Naive B cell (primary cell): ENCODE measurements at regions not wholly inside any gene's neighbourhood (a gene's known extent, or its start where the extent isn't known, plus 50 kb on each side); places are given as distances from the start of the nearest gene placed in this dataset.
"Not testable (repeated sequence)": the region's sequence is repeated elsewhere in the genome, so short reads cannot be mapped to it uniquely, and the experiment has no call there.

Source experiments
- ATAC-seq, 2 donors: fragments of 150-1000 bp; cut with Tn5 transposase; 2 replicates each; pipeline ENCODE4 v1.10.0; 2021; ENCODE audit warnings: low read depth in 2 of 2, mild to moderate bottlenecking in 2 of 2, moderate library complexity in 2 of 2
- DNase-seq: peaks from one replicate; pipeline ENCODE4 v3.0.0; 2022
- H3K27ac Mint-ChIP-seq, 6 donors: one replicate each; pipeline ENCODE4 v1.8.0; 2020 to 2022; ENCODE audit warnings: mild to moderate bottlenecking in 6 of 6, mixed read lengths in 6 of 6, moderate library complexity in 5 of 6, inconsistent platforms in 2 of 6
- H3K27me3 Mint-ChIP-seq, 3 donors: one replicate each; pipeline ENCODE4 v1.8.0; 2021 to 2022; ENCODE audit warnings: mixed read lengths in 3 of 3, mild to moderate bottlenecking in 1 of 3
- H3K36me3 Mint-ChIP-seq, 2 donors: one replicate each; pipeline ENCODE4 v1.8.0; 2020 to 2022; ENCODE audit warnings: mixed read lengths in 2 of 2, inconsistent platforms in 1 of 2, mild to moderate bottlenecking in 1 of 2
- H3K4me1 Mint-ChIP-seq, 3 donors: one replicate each; pipeline ENCODE4 v1.8.0; 2020 to 2022; ENCODE audit warnings: mixed read lengths in 3 of 3, inconsistent platforms in 1 of 3, mild to moderate bottlenecking in 1 of 3, moderate library complexity in 1 of 3
- H3K4me3 Mint-ChIP-seq, 8 donors: one replicate each; pipeline ENCODE4 v1.8.0; 2020 to 2022; ENCODE audit warnings: mild to moderate bottlenecking in 8 of 8, mixed read lengths in 8 of 8, moderate library complexity in 8 of 8, inconsistent platforms in 2 of 8
- H3K9me3 Mint-ChIP-seq, 7 donors: one replicate each; pipeline ENCODE4 v1.8.0; 2020 to 2022; ENCODE audit warnings: mixed read lengths in 7 of 7, mild to moderate bottlenecking in 5 of 7, inconsistent platforms in 2 of 7, moderate library complexity in 1 of 7

DNA sequence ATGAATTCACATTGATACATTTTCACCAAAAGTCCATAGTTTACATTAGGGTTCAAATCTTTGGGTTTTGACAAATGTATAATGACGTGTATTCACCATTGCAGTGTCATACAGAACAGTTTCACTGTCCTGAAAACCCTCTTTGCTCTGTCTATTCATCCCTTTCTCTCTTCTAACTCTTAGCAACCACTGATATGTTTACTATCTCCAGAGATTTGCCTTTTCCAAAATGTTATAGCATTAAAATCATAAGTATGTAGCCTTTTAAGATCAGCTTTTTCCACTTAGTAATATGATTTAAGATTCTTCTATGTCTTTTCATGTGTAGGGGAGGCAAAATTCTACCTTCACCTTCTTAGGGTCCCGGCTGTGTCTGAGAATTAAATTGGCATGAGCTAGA is 203.8 kb downstream of the TPRG1 start:
- H3K27ac Mint-ChIP-seq = no peak overlapping the region
- H3K9me3 Mint-ChIP-seq = peaks cover 0 to 7% (median 4%) of the 10 kb centered on the region in 7 donors
- H3K27me3 Mint-ChIP-seq = peaks cover 0 to 5% (median 0%) of the 10 kb centered on the region in 3 donors
- ATAC-seq (no peak), DNase-seq (no peak)
- H3K4me1 Mint-ChIP-seq = no peaks in the 10 kb centered on the region
- no peak overlapping the region for H3K4me3 Mint-ChIP-seq
- H3K36me3 Mint-ChIP-seq = no peaks in the 10 kb centered on the region

DNA sequence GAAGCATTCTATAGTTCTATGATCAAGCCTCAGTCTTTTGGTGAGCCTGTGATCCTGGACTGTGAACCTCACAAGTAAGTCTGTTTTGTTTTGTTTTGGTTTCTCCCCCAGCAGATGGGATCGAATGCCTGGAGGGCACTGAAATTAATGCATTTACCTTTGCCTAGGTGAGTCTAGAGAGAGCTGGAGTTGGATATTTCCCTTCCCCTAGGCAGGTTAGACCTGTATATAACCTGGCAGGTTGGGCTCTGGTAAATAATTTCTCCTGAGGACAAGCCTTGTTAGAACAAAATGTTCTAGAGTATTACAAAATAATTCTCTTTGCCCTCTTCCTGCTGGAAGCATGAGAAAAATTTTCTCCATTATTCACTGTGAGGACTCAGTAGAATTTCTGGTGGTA is 211.9 kb downstream of the TPRG1 start:
- Mint-ChIP-seq H3K36me3 (no peaks in the 10 kb centered on the region), H3K27ac (no peak overlapping the region), H3K9me3 (peaks cover 0 to 20% (median 4%) of the 10 kb centered on the region in 7 donors), H3K4me1 (no peaks in the 10 kb centered on the region), H3K27me3 (no peaks in the 10 kb centered on the region), H3K4me3 (no peak overlapping the region)
- DNase-seq (no peak), ATAC-seq (no peak)

DNA sequence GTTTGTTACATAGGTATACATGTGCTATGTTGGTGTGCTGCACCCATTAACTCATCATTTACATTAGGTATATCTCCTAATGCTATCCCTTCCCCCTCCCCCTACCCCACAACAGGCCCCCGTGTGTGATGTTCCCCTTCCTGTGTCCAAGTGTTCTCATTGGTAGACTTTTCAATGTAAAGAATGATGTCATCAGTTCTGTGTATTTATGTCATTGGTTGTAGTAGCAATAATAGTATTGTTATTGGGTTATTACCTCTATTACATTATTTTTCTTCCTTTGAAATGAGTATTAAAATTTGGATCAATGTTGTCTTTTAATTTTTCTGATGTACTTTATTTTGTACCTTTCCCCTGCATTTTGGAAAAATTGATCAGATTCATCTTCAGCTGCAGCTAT is 214.1 kb downstream of the TPRG1 start:
- H3K27me3 Mint-ChIP-seq = not testable (repeated sequence)

DNA sequence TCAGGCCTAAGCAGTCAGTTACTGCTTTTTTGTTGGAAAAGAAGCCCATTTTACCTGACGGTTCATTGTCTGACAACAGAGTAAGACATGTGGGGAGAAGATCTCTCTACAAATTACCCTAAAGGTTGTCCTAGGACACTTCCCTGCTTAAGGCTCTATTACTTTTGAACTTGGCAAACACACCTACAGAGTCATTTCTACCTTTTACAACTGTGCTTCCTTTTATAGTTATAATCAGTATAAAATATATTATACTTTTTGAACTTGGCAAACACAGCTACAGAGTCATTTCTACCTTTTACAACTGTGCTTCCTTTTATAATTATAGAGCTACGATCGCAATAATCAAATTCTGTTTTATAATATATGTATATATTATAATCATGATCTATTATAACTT is 215.0 kb downstream of the TPRG1 start:
- DNase-seq = no peak
- H3K9me3 Mint-ChIP-seq = peaks cover 0 to 18% (median 4%) of the 10 kb centered on the region in 7 donors
- no peak overlapping the region for H3K27ac Mint-ChIP-seq
- no peak overlapping the region for H3K4me3 Mint-ChIP-seq
- no peaks in the 10 kb centered on the region for H3K27me3 Mint-ChIP-seq
- no peaks in the 10 kb centered on the region for H3K4me1 Mint-ChIP-seq
- H3K36me3 Mint-ChIP-seq = no peaks in the 10 kb centered on the region
- ATAC-seq = no peak

More for the DNA sequence above, 214.1 kb downstream of the TPRG1 start:
- not testable (repeated sequence) for ATAC-seq, DNase-seq, H3K36me3 Mint-ChIP-seq, H3K27ac Mint-ChIP-seq, H3K4me3 Mint-ChIP-seq, H3K4me1 Mint-ChIP-seq
- peaks cover 0 to 20% (median 4%) of the 10 kb centered on the region in 7 donors for H3K9me3 Mint-ChIP-seq

DNA sequence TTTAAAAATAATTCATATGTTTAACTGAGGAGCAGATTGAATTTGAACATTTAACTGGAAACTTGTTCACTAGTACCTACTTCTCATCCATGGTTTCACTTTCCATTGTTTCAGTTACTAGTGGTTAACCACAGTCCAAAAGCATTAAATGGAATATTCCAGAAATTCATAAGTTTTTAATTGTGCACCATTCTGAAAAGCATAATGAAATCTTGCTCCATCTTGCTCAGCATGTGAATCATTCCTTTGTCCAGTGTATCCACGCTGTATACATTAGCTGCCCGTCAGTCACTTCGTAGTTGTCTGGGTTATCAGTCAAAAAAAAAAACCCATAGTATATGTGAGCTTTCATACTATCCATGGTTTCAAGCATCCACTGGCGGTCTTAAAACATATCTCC is 217.6 kb downstream of the TPRG1 start:
- DNase-seq (no peak), ATAC-seq (no peak)
- H3K4me3 Mint-ChIP-seq = no peak overlapping the region
- H3K27me3 Mint-ChIP-seq = peaks cover 0 to 1% (median 0%) of the 10 kb centered on the region in 3 donors
- no peaks in the 10 kb centered on the region for H3K9me3 Mint-ChIP-seq
- no peaks in the 10 kb centered on the region for H3K36me3 Mint-ChIP-seq
- no peak overlapping the region for H3K27ac Mint-ChIP-seq
- no peaks in the 10 kb centered on the region for H3K4me1 Mint-ChIP-seq

DNA sequence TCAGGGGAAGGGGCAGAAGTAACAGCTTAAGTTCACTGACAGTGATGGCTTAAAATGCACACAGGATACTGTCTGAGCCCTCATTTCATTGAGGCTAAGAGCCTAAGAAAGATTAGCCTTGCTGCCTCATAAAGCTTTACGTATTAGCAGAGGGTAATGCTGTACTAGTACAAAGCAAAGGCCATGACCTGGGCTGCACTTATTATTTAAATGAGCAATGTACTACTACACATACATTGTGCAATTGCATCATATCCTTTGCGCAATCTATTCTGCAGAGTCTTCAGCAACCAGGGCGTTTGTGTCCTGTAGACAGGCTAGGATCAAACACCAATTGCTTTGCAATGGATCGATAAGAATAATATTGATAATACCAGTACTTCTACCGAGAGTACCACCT is 221.8 kb downstream of the TPRG1 start:
- H3K4me1 Mint-ChIP-seq = no peaks in the 10 kb centered on the region
- H3K36me3 Mint-ChIP-seq = no peaks in the 10 kb centered on the region
- no peak for ATAC-seq
- DNase-seq = no peak
- no peak overlapping the region for H3K27ac Mint-ChIP-seq
- peaks cover 0 to 5% (median 0%) of the 10 kb centered on the region in 3 donors for H3K27me3 Mint-ChIP-seq
- peaks cover 0 to 1% (median 0%) of the 10 kb centered on the region in 7 donors for H3K9me3 Mint-ChIP-seq
- H3K4me3 Mint-ChIP-seq = no peak overlapping the region

DNA sequence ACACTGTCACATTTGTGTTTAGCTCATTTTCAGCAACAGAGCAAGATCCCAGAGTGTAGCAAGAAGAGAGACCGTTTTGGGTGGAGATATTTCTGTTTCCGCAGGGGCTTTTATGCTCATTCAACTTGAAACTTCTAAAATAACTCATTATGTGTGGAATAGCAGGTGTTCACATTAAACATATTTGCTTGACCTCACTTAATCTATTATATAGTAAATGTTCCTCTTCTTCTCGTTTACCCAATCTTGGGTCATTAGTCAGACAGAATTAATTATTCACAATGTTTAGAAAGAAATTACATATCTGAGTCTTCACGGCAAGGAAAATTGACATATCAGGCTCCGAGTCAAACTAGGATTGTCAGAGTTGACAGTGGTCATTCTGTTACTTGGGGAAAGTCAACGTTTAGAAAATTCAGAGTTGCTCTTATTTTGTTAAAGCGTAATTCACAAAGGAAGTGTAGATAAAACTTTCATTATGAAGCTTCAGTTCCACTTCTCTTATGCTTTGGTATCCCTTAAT is 222.9 kb downstream of the TPRG1 start:
- no peak for DNase-seq
- Mint-ChIP-seq H3K36me3 (no peaks in the 10 kb centered on the region), H3K4me3 (no peak overlapping the region), H3K9me3 (peaks cover 0 to 1% (median 0%) of the 10 kb centered on the region in 7 donors), H3K27ac (no peak overlapping the region), H3K4me1 (no peaks in the 10 kb centered on the region), H3K27me3 (peaks cover 0 to 5% (median 0%) of the 10 kb centered on the region in 3 donors)
- no peak for ATAC-seq

DNA sequence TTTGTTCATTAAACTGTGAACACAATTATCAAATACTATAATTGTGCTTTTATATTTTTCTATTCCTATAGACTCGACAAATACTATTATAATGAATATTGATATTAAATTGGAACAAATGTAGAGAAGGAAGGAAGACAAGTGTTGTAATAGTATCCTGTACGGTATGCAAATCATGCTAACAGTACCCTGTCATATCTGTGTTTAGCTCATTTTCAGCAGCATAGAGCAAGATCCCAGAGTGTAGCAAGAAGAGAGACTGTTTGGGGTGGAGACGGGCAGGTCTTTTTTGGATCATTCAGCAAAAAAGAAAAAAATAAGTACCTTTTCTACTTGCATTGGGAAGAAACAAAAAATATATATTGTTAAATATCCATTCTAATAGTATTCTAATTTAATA is 224.1 kb downstream of the TPRG1 start:
- Mint-ChIP-seq H3K4me3 (no peak overlapping the region), H3K27me3 (peaks cover 0 to 5% (median 0%) of the 10 kb centered on the region in 3 donors), H3K4me1 (no peaks in the 10 kb centered on the region), H3K27ac (no peak overlapping the region), H3K36me3 (no peaks in the 10 kb centered on the region), H3K9me3 (peaks cover 0 to 1% (median 0%) of the 10 kb centered on the region in 7 donors)
- DNase-seq (no peak), ATAC-seq (no peak)

DNA sequence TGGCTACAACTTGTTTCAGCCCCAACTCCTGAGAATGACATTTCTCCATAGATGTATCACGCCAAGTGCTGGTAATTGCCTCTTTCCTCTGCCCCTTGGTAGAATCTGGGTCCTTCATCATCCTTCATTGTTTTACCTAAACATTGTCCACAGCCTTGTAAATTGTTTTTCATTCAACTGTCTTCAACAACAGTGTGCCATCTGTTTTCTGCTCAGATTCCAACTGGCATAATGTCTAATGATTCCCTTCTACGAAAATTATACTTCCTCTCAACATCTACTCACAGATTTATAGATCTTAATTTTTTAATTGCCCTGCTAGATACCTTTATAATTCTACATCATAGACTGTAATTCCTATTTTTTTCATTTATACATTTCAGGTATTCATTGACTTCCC is 226.9 kb downstream of the TPRG1 start:
- Mint-ChIP-seq H3K27ac (no peak overlapping the region), H3K36me3 (no peaks in the 10 kb centered on the region), H3K9me3 (peaks cover 0 to 1% (median 0%) of the 10 kb centered on the region in 7 donors), H3K4me1 (no peaks in the 10 kb centered on the region), H3K4me3 (no peak overlapping the region), H3K27me3 (peaks cover 0 to 5% (median 0%) of the 10 kb centered on the region in 3 donors)
- DNase-seq (no peak), ATAC-seq (no peak)

DNA sequence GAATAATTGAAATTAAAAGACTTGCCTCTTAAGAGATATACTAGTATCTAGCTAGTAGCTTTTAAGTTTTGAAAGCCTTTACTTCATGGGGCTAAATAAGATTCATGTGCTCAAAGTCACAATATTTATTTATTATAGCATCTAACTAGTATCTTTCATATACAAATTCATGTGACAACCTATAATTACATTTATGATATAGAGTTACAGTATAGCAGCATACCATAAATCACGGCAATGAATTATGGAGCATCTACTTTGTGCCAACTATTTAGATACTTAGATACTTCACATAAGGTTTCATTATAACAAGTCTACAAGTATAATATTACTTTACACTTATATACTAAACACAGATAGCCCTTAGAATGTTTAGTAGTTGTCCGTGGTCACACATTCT is 229.4 kb downstream of the TPRG1 start:
- H3K9me3 Mint-ChIP-seq = peaks cover 0 to 1% (median 0%) of the 10 kb centered on the region in 7 donors
- no peak overlapping the region for H3K4me3 Mint-ChIP-seq
- H3K27ac Mint-ChIP-seq = no peak overlapping the region
- H3K4me1 Mint-ChIP-seq = no peaks in the 10 kb centered on the region
- no peaks in the 10 kb centered on the region for H3K27me3 Mint-ChIP-seq
- no peak for DNase-seq
- no peak for ATAC-seq
- no peaks in the 10 kb centered on the region for H3K36me3 Mint-ChIP-seq

DNA sequence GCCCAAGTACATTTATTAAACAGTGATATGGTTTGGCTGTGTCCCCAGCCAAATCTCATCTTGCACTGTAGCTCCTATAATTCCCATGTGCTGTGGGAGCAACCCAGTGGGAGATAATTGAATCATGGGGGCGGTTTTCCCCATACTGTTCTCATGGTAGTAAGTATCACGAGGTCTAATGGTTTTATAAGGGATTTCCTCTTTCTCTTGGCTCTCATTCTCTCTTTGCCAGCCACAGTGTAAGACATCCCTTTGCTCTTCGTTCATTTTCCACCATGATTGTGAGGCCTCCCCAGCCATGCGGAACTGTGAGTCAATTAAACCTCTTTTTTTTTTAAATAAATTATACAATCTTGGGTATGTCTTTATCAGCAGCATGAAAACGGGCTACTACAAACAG is 228.0 kb upstream of the TP63 start:
- Mint-ChIP-seq H3K4me1 (no peaks in the 10 kb centered on the region), H3K36me3 (no peaks in the 10 kb centered on the region), H3K9me3 (no peaks in the 10 kb centered on the region), H3K27me3 (no peaks in the 10 kb centered on the region), H3K27ac (no peak overlapping the region), H3K4me3 (no peak overlapping the region)
- DNase-seq (no peak), ATAC-seq (no peak)

DNA sequence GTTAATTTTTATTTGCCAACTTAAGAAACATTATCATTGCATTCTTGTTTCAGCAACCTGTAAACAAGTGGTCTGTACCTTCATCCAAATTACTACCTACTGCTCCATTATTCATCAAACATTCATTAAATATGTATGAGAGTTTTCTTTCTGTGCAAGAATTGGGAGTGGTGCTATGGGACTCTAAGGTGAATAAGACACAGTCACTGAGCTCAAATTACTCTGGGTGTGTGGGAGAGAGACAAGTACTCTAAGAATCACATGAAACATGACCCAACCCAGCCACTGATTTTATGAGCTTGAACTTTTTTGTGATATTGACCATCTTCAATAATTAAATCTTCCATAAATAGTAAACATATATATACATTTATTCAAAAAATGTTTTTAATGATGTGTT is 227.2 kb upstream of the TP63 start:
- no peaks in the 10 kb centered on the region for H3K9me3 Mint-ChIP-seq
- no peaks in the 10 kb centered on the region for H3K36me3 Mint-ChIP-seq
- no peak overlapping the region for H3K4me3 Mint-ChIP-seq
- H3K27me3 Mint-ChIP-seq = no peaks in the 10 kb centered on the region
- ATAC-seq (no peak), DNase-seq (no peak)
- no peak overlapping the region for H3K27ac Mint-ChIP-seq
- no peaks in the 10 kb centered on the region for H3K4me1 Mint-ChIP-seq

DNA sequence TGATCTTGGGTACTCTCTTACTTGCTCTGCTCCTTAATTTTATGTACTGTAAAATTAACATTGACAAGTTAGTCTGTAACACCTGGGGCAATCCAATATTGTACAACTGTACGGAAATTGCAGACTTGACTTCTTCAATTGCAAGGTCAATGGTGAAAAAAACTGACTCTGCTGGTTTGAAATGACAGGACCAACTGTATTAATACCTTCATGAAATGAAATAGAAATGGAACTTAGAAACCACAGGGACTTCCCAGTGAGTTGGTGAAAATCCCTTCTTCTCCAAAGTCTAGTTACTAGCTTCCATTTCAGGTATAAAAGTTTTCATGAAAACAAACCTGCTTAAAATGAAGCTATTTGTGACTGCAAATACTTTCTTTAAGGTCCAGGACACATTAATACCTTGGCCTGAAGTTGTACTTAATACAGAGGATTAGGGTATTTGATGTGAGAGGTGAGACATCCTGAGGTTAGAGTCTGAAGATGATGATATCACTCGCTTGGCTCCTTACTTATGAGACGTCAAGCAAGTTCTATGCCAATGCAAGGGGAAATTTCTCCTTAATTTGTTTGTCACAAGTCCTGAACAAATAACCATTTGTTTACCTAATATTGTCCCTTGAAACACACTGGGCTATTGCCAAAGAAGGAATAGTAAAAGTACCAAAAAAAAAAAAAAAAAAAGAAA is 226.2 kb upstream of the TP63 start:
- H3K27ac Mint-ChIP-seq = no peak overlapping the region
- no peaks in the 10 kb centered on the region for H3K36me3 Mint-ChIP-seq

DNA sequence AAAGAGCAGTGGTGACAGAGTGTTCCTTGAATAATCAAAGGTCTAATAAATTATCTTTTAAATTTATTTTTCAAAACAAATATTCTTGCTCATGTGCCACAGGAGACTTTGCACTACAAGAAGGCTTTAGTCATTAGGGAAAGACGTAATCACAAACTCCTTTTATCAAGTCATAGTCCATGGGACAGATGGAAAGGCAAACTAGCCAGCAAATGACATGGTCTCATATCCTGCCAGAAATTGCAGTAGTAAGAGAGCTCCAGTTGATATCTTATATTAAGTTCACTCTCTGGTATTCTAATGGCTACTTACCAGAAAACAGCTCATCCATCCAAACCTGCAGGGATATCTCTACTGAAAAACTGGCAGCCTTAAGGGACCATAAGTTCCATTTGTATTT is 225.0 kb upstream of the TP63 start:
- Mint-ChIP-seq H3K27me3 (no peaks in the 10 kb centered on the region), H3K27ac (no peak overlapping the region), H3K9me3 (peaks cover 0 to 3% (median 0%) of the 10 kb centered on the region in 7 donors), H3K4me1 (no peaks in the 10 kb centered on the region), H3K4me3 (no peak overlapping the region), H3K36me3 (no peaks in the 10 kb centered on the region)
- DNase-seq (no peak), ATAC-seq (no peak)

More for the DNA sequence above, 226.2 kb upstream of the TP63 start:
- DNase-seq (no peak), ATAC-seq (no peak)
- no peaks in the 10 kb centered on the region for H3K9me3 Mint-ChIP-seq
- no peaks in the 10 kb centered on the region for H3K27me3 Mint-ChIP-seq
- no peaks in the 10 kb centered on the region for H3K4me1 Mint-ChIP-seq
- no peak overlapping the region for H3K4me3 Mint-ChIP-seq
